Choroid plexus epithelial cell (primary cell): ENCODE measurements at regions not wholly inside any gene's neighbourhood (a gene's known extent, or its start where the extent isn't known, plus 50 kb on each side); places are given as distances from the start of the nearest gene placed in this dataset.

Experiments used
- DNase-seq: peaks from one replicate; pipeline ENCODE4 v3.0.0-alpha.2; 2010; ENCODE audit warnings: low read depth
- H3K4me3 ChIP-seq: 2 replicates; pipeline ENCODE4 v1.5.1; 2011; ENCODE audit warnings: low read depth, mild to moderate bottlenecking, control low read depth, low read length, moderate library complexity
- TF ChIP-seq, protein P1 (sequence below): conservative IDR thresholded peaks from 2 replicates; pipeline ENCODE4 v1.5.1; 2011; ENCODE audit warnings: low read depth, mild to moderate bottlenecking, control low read depth, inconsistent platforms, low read length, moderate library complexity

DNA sequence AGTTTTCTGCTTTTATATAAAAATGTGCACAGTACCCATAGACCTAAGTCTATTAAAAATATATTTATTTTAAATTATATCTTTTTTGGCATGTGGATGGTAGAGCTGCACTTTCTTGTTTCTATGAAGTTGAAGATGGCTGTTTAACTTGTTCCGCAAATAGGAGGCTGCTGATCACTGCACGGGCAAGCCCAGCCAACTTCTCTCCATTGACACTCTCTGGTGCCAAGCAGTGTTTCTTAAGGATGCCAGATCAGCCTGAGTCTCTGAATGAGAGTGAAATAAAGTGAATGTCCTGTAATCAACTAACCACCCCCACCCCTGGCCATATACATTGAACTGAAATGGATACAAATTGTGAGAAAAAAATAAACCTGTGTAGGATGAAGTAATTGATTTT, 202.9 kb upstream of the KLHL1 start:
- no peak for DNase-seq
- TF ChIP-seq, protein P1, sequence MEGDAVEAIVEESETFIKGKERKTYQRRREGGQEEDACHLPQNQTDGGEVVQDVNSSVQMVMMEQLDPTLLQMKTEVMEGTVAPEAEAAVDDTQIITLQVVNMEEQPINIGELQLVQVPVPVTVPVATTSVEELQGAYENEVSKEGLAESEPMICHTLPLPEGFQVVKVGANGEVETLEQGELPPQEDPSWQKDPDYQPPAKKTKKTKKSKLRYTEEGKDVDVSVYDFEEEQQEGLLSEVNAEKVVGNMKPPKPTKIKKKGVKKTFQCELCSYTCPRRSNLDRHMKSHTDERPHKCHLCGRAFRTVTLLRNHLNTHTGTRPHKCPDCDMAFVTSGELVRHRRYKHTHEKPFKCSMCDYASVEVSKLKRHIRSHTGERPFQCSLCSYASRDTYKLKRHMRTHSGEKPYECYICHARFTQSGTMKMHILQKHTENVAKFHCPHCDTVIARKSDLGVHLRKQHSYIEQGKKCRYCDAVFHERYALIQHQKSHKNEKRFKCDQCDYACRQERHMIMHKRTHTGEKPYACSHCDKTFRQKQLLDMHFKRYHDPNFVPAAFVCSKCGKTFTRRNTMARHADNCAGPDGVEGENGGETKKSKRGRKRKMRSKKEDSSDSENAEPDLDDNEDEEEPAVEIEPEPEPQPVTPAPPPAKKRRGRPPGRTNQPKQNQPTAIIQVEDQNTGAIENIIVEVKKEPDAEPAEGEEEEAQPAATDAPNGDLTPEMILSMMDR = no peak
- no peak overlapping the region for H3K4me3 ChIP-seq

DNA sequence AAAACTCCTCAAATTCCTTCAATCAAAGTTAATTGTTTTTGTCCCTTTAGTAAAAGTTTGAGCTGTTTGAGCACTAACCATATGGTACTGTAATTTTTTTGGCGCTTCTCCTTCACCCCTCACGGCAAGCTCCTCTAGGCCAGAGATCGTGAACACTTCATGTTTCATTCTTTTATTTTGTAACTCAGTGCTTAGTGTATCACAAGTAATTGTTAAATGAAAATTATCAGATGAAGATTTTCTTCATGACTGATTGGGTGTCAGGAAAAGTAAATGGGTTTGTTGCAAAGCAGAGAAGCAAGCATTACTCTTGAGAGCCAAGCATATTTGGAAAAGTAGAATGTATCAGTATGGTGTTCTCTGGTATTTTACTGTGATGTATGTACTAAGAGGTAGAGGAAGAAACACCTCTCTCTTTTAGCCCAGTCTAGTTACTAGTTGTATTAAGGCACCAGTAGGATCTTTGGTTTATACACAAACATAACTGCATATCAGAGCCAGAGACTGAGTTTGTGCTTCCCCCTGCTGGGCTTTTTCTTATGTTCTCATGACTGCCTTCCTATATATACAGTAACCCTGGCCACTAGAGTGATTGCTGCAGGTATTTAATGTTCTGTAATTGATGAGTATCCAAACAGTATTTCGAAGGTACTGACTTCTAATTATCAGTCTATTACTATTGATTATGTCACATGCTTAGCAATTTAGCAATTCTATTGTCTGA, 202.3 kb upstream of the KLHL1 start:
- DNase-seq = peak; percentile 68
- no peak overlapping the region for H3K4me3 ChIP-seq
- TF ChIP-seq, protein P1 = peak; percentile 63

DNA sequence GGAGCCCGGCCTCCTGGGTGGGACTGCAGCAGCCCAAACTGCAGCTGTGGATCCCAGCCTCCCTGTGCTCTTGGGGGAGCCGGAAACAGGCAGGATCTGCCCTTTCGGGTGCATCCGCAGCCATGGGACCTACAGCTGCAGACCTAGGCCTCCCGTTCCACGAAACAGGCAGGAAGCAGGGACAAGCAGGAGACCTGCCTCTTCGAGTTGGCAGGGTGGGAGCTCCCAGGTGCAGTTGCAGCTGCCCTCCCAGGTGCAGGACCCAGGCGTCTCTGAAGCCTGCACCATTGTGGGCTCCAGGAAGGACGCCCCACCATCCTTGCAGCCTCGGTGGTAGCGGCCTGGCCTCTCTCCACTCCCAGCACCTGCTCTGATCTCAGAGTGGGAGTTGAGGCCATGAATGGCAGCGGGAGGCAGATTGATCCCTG, 189.0 kb upstream of the KLHL1 start:
- no peak overlapping the region for H3K4me3 ChIP-seq
- DNase-seq = no peak
- TF ChIP-seq, protein P1 = no peak

DNA sequence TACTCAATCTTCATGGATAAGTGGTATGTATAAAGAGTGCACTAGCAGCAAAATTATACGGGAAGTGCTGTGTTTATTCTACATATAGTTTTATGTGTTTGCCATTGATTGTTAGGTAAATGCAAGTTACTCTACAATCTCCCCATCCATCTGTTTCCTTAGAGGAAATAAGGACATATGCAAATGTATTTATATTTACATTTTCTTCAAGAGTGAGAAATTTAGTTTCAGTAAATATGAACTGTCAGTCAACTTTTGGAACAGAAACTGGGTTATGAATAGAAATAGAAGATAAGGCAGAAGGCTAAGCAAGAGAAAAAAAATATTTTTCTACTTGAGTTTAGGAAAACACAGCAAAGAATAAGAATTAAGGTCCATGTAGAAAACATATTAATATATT, 176.1 kb upstream of the KLHL1 start:
- no peak overlapping the region for H3K4me3 ChIP-seq
- DNase-seq = no peak
- TF ChIP-seq, protein P1 = no peak

DNA sequence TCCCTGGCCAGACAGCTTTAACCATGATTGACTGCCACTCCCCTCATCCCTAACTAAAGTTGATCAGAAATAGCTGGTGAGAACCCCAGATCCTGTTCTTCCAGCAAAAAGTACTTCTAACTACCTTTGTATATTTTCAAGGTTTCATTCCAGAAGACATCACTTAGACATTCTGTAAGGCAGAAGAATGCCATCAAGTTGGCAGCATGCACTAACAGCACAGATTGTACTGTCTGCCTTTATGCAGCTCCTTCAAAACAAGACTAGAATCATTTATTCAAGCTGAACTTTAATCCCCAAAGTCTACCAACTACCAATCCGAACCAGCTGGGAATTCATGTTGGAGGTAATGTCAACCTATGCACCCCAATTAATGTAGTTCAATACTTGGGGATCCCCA, 167.6 kb upstream of the KLHL1 start:
- no peak overlapping the region for H3K4me3 ChIP-seq
- DNase-seq = no peak
- TF ChIP-seq, protein P1 = no peak

DNA sequence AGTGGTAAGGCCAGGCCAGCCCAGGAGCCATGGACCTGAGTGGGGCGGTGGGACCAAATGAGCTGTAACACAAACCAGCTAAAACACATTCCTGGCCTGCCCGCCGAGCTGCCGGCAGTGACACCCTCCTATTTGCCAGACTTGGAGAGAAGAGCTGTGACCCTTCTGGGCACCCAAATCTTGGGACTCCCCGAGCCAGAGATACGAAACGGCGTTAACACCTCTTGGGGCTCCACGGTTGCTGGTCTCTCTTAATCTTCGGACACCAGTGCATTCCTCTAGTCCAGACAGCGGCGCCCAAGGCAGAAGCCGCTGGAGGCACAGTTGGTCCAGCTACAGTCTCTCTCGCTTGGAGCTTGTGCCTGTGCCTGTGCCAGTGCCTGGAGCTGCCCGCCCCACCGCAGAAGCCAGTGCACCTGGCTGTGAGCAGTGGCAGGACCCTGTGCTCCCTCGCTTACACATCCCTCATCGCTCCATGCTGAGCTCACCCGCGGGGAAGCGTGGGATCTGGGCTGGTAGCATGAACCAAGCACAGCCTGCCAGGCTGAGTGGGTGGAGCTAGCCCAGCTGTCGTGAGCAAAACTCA, 147.2 kb upstream of the KLHL1 start:
- TF ChIP-seq, protein P1 = no peak
- H3K4me3 ChIP-seq = no peak overlapping the region
- DNase-seq = no peak

DNA sequence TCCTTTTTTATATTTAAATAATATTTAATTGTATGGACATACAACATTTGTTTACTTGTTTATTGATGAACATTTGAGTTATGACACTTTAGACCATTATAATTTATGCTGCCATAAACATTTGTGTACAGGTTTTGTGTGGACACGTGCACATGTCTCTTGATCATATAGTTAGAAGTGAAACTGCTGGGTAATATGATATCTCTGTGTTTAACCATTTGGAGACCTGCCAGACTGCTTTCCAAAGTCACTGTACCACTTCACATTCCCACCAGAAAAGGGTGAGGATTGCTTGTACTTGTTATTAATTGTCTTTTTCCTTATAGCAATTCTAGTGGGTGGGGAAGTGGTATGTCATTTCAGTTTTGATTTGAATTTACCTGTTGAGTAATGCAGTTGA, 145.6 kb upstream of the KLHL1 start:
- peak; percentile 70 for DNase-seq

More for the DNA sequence above, 145.6 kb upstream of the KLHL1 start:
- H3K4me3 ChIP-seq = no peak overlapping the region
- TF ChIP-seq, protein P1 = no peak
